GM18517 (cell line): ENCODE measurements at regions not wholly inside any gene's neighbourhood (a gene's known extent, or its start where the extent isn't known, plus 50 kb on each side); places are given as distances from the start of the nearest gene placed in this dataset.

Experiments used
- ATAC-seq: cut with Tn5 transposase; IDR thresholded peaks from one replicate; pipeline ENCODE4 v1.9.1; 2021; ENCODE audit warnings: mild to moderate bottlenecking, moderate library complexity; ENCODE audit not compliant: unreplicated experiment

- ATAC-seq: no peak
Observed at GRCh38 chr18:72100465-72101004, 443.6 kb downstream of the CBLN2 start.

- no peak for ATAC-seq
Observed at GRCh38 chr18:72091369-72091768, 452.8 kb downstream of the CBLN2 start.

- no peak for ATAC-seq
Observed at GRCh38 chr18:72089432-72089831, 454.7 kb downstream of the CBLN2 start.

- ATAC-seq: no peak
Observed at GRCh38 chr18:72086421-72086820, 457.7 kb downstream of the CBLN2 start.

- no peak for ATAC-seq
Observed at GRCh38 chr18:72075040-72075439, 469.1 kb downstream of the CBLN2 start.

GRCh38 chr18:72063001-72063400 lies 481.1 kb downstream of the CBLN2 start:
- no peak for ATAC-seq

GRCh38 chr18:72058851-72059250 lies 485.3 kb downstream of the CBLN2 start:
- no peak for ATAC-seq

GRCh38 chr18:72056171-72056570 lies 488.0 kb downstream of the CBLN2 start:
- no peak for ATAC-seq

GRCh38 chr18:72041313-72042032 lies 502.7 kb downstream of the CBLN2 start:
- ATAC-seq: no peak

GRCh38 chr18:72013427-72013850 lies 530.7 kb downstream of the CBLN2 start:
- no peak for ATAC-seq

- no peak for ATAC-seq
Observed at GRCh38 chr18:71998547-71999097, 545.5 kb downstream of the CBLN2 start.

- no peak for ATAC-seq
Observed at GRCh38 chr18:71995904-71996465, 548.2 kb downstream of the CBLN2 start.

GRCh38 chr18:71994273-71994672 lies 549.9 kb downstream of the CBLN2 start:
- ATAC-seq: no peak

GRCh38 chr18:71989616-71990015 lies 554.5 kb downstream of the CBLN2 start:
- no peak for ATAC-seq

- no peak for ATAC-seq
Observed at GRCh38 chr18:71986351-71987050, 557.6 kb downstream of the CBLN2 start.

- no peak for ATAC-seq
Observed at GRCh38 chr18:71976744-71977143, 567.4 kb downstream of the CBLN2 start.

- ATAC-seq: no peak
Observed at GRCh38 chr18:71966791-71967190, 577.4 kb downstream of the CBLN2 start.

- ATAC-seq: no peak
Observed at GRCh38 chr18:71958605-71959004, 585.5 kb downstream of the CBLN2 start.

- ATAC-seq: no peak
Observed at GRCh38 chr18:71951001-71951400, 593.1 kb downstream of the CBLN2 start.

- ATAC-seq: no peak
Observed at GRCh38 chr18:71942433-71942832, 601.7 kb downstream of the CBLN2 start.

- no peak for ATAC-seq
Observed at GRCh38 chr18:71939483-71939882, 604.7 kb downstream of the CBLN2 start.

GRCh38 chr18:71936744-71937143 lies 607.4 kb downstream of the CBLN2 start:
- ATAC-seq: no peak
